Trophoblast cell (in vitro differentiated cells and primary cell): ENCODE measurements at regions not wholly inside any gene's neighbourhood (a gene's known extent, or its start where the extent isn't known, plus 50 kb on each side); places are given as distances from the start of the nearest gene placed in this dataset.
"Not testable (repeated sequence)": the region's sequence is repeated elsewhere in the genome, so short reads cannot be mapped to it uniquely, and the experiment has no call there.

ENCODE experiments used
- DNase-seq, 2 donors: peaks; one replicate each; pipeline ENCODE4 v3.0.0-alpha.2; 2016
- H2AFZ ChIP-seq: 2 replicates; pipeline ENCODE4 v1.6.1; 2013; ENCODE audit warnings: low read length, moderate library complexity, mild to moderate bottlenecking; ENCODE audit not compliant: insufficient read depth, poor library complexity
- H2AK5ac ChIP-seq: 2 replicates; pipeline ENCODE4 v1.6.1; 2013; ENCODE audit warnings: mild to moderate bottlenecking, low read length
- H2BK120ac ChIP-seq: 2 replicates; pipeline ENCODE4 v1.6.1; 2013; ENCODE audit warnings: low read length, mild to moderate bottlenecking, moderate library complexity; ENCODE audit not compliant: insufficient read depth, poor library complexity
- H2BK12ac ChIP-seq: 2 replicates; pipeline ENCODE4 v1.6.1; 2013; ENCODE audit warnings: mild to moderate bottlenecking, low read length, moderate library complexity
- H2BK5ac ChIP-seq: 2 replicates; pipeline ENCODE4 v1.6.1; 2013; ENCODE audit warnings: low read length, low read depth, moderate library complexity, mild to moderate bottlenecking; ENCODE audit not compliant: poor library complexity
- H3K14ac ChIP-seq: 2 replicates; pipeline ENCODE4 v1.6.1; 2013; ENCODE audit warnings: mild to moderate bottlenecking, low read length
- H3K18ac ChIP-seq: 2 replicates; pipeline ENCODE4 v1.6.1; 2013; ENCODE audit warnings: mild to moderate bottlenecking, low read length
- H3K23ac ChIP-seq: 2 replicates; pipeline ENCODE4 v1.6.1; 2013; ENCODE audit warnings: low read length
- H3K27ac ChIP-seq: 2 replicates; pipeline ENCODE4 v1.5.1; 2013; ENCODE audit warnings: low read depth, mild to moderate bottlenecking, inconsistent platforms, low read length, moderate library complexity
- H3K27me3 ChIP-seq: 2 replicates; pipeline ENCODE4 v1.6.1; 2013; ENCODE audit warnings: inconsistent platforms, mild to moderate bottlenecking, low read length, moderate library complexity; ENCODE audit not compliant: insufficient read depth
- H3K36me3 ChIP-seq, 2 experiments: 1 replicate in 1 of 2; 2 replicates in 1 of 2; pipeline ENCODE4 v1.6.1; 2013; ENCODE audit warnings: low read length in 2 of 2, mild to moderate bottlenecking in 2 of 2, moderate library complexity in 1 of 2; ENCODE audit not compliant: insufficient read depth in 2 of 2, control insufficient read depth in 1 of 2
- H3K4ac ChIP-seq: 2 replicates; pipeline ENCODE4 v1.6.1; 2013; ENCODE audit warnings: low read depth, mild to moderate bottlenecking, low read length, moderate library complexity
- H3K4me1 ChIP-seq, 2 experiments: 1 replicate in 1 of 2; 2 replicates in 1 of 2; pipeline ENCODE4 v1.6.1; 2013; ENCODE audit warnings: low read length in 2 of 2, mild to moderate bottlenecking in 2 of 2, moderate library complexity in 1 of 2; ENCODE audit not compliant: insufficient read depth in 2 of 2, control insufficient read depth in 1 of 2
- H3K4me2 ChIP-seq: 2 replicates; pipeline ENCODE4 v1.6.1; 2013; ENCODE audit warnings: inconsistent platforms, mild to moderate bottlenecking, low read length, moderate library complexity
- H3K4me3 ChIP-seq: 2 replicates; pipeline ENCODE4 v1.5.1; 2013; ENCODE audit warnings: mild to moderate bottlenecking, low read depth, low read length, inconsistent platforms
- H3K79me1 ChIP-seq: one replicate; pipeline ENCODE4 v1.6.1; 2013; ENCODE audit warnings: low read length
- H3K79me2 ChIP-seq: 2 replicates; pipeline ENCODE4 v1.6.1; 2013; ENCODE audit warnings: low read length, mild to moderate bottlenecking; ENCODE audit not compliant: control insufficient read depth, insufficient read depth, poor library complexity
- H3K9ac ChIP-seq: 2 replicates; pipeline ENCODE4 v1.6.1; 2013; ENCODE audit warnings: mild to moderate bottlenecking, low read length
- H3K9me3 ChIP-seq: 2 replicates; pipeline ENCODE4 v1.6.1; 2013; ENCODE audit warnings: low read depth, mild to moderate bottlenecking, control low read depth, inconsistent platforms, low read length; ENCODE audit not compliant: insufficient read depth
- H4K12ac ChIP-seq: 2 replicates; pipeline ENCODE4 v1.6.1; 2013; ENCODE audit warnings: low read depth, mild to moderate bottlenecking, low read length, moderate library complexity
- H4K8ac ChIP-seq: 2 replicates; pipeline ENCODE4 v1.6.1; 2013; ENCODE audit warnings: low read depth, mild to moderate bottlenecking, low read length, moderate library complexity
- H4K91ac ChIP-seq: one replicate; pipeline ENCODE4 v1.6.1; 2013; ENCODE audit warnings: low read depth, mild to moderate bottlenecking, low read length, moderate library complexity
- WGBS: extraction: QIAGEN DNeasy Blood & Tissue Kit; methylation state at CpG from one replicate; pipeline ENCODE4 v1.1.7; 2013; ENCODE audit warnings: missing lambda C conversion rate; ENCODE audit not compliant: insufficient read length, insufficient coverage; ENCODE audit errors: extremely low coverage; 5-methylcytosine and 5-hydroxymethylcytosine counted together

DNA sequence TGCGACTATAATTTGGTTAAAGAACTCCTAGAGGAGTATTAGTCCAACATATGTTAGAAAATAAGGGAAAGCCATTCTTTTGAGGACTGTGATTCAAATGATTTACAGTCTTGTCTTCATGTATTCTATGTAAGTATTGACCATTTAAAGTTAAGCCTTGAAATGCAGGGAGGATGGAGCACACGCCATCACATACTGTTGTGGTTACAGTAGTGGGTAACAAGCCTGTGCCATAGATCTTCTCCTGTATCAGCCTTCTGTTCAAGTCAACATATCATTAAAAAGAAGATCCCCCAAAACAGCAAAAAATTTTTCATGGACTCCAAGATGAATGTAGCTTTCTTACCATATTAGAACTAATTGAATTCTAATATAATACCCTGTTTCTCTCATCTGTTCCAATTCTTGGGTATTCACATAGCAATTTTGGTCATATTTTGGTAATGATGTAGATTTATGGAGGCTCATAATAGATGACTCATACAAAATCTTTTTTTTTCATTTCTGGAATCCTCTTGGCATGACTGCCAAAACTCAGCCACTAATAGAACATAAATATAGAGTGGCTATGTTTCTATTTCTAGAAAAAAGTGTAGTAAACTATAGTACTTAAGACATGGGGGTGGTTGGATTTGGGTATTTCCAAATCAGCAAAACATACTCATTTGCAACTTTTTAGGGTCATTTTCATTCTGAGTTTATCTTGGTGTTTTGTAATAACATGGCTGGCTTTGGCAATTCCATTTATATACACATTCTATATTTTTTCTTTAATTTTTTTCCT, 413.5 kb downstream of the BCKDHB start:
- Histone ChIP-seq H3K18ac (no peak overlapping the region), H4K12ac (no peak overlapping the region), H3K79me1 (no peaks in the 10 kb centered on the region), H2BK5ac (no peak overlapping the region), H3K4me2 (no peak overlapping the region), H3K27me3 (no peaks in the 10 kb centered on the region), H3K4me1 (peaks cover 0 to 4% of the 10 kb centered on the region in 2 experiments), H2BK12ac (no peak overlapping the region), H3K27ac (no peak overlapping the region), H4K8ac (no peak overlapping the region), H3K4ac (no peak overlapping the region), H2BK120ac (no peak overlapping the region), H3K4me3 (no peak overlapping the region), H3K79me2 (no peaks in the 10 kb centered on the region), H3K9ac (no peak overlapping the region), H3K23ac (no peak overlapping the region), H2AK5ac (no peak overlapping the region), H3K9me3 (no peaks in the 10 kb centered on the region), H2AFZ (no peak overlapping the region), H3K36me3 (no peaks in the 10 kb centered on the region), H4K91ac (no peak overlapping the region), H3K14ac (no peak overlapping the region)
- no peak for DNase-seq
- no CpG with 5 or more reads among the region's 2 CpGs for WGBS

GRCh38 chr6:80517525-80517924, 411.1 kb downstream of the BCKDHB start:
- Histone ChIP-seq H3K27ac (no peak overlapping the region), H3K4me3 (no peak overlapping the region), H3K4me1 (no peaks in the 10 kb centered on the region), H3K79me2 (no peaks in the 10 kb centered on the region), H3K14ac (no peak overlapping the region), H2BK12ac (no peak overlapping the region), H3K79me1 (no peaks in the 10 kb centered on the region), H2BK5ac (no peak overlapping the region), H2BK120ac (no peak overlapping the region), H2AFZ (no peak overlapping the region), H3K27me3 (no peaks in the 10 kb centered on the region), H2AK5ac (no peak overlapping the region), H3K4ac (no peak overlapping the region), H4K91ac (no peak overlapping the region), H4K12ac (no peak overlapping the region), H3K18ac (no peak overlapping the region), H3K4me2 (no peak overlapping the region), H3K9ac (no peak overlapping the region), H4K8ac (no peak overlapping the region), H3K23ac (no peak overlapping the region), H3K9me3 (no peaks in the 10 kb centered on the region), H3K36me3 (no peaks in the 10 kb centered on the region)
- no CpG with 5 or more reads among the region's 2 CpGs for WGBS
- DNase-seq, result no peak

- not testable (repeated sequence) for H3K4me2 ChIP-seq, H3K79me2 ChIP-seq, H3K79me1 ChIP-seq, H2BK120ac ChIP-seq, H3K18ac ChIP-seq, H2BK5ac ChIP-seq, DNase-seq, H4K12ac ChIP-seq, H3K9me3 ChIP-seq, H3K14ac ChIP-seq, H2AFZ ChIP-seq, H3K27ac ChIP-seq, H2AK5ac ChIP-seq, H3K9ac ChIP-seq, H3K27me3 ChIP-seq, H3K4ac ChIP-seq, H4K8ac ChIP-seq, H3K23ac ChIP-seq, H3K36me3 ChIP-seq, H4K91ac ChIP-seq, H2BK12ac ChIP-seq, H3K4me1 ChIP-seq, H3K4me3 ChIP-seq
- WGBS, result no CpG with 5 or more reads among the region's 1 CpG
Measured at GRCh38 chr6:80510521-80510920, 404.1 kb downstream of the BCKDHB start.

DNA sequence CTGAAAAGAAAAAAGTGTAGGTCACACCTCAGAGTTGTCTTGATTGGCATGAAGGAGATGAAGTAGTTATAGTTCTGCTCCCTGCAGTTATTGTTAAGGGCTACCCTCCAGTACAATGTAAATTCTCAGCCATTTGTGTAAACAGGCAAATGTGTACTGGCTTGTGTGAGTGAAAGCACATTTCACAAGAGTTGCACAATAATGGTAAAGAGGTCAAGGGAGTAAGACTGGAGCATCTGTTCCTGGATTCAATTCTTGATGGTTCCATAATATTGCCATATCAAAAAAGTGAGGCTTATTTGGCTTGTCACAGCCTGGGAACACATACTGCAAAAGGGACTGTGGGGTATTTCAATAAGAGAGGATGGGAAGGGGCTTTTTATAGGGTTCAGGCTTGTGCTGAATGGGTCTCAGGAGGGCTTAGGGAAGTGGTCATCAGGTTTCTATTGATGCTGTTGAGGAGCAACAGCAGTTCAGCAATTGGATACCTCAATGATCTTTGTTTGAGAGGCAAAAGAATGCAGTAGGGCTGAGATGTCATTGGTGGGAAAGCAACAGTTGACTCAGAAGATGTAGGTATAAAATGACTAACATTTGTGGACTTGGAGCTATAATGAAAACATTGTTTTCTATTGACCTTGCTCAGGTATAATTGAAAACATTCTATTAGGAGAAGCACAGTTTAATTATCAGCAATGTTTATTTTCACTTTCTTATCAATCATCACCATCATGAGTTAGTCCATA, 402.6 kb downstream of the BCKDHB start:
- Histone ChIP-seq H3K14ac (no peak overlapping the region), H3K4me2 (no peak overlapping the region), H3K27ac (no peak overlapping the region), H2AK5ac (no peak overlapping the region), H2BK120ac (no peak overlapping the region), H4K12ac (no peak overlapping the region), H3K9me3 (no peaks in the 10 kb centered on the region), H2BK5ac (no peak overlapping the region), H3K4ac (no peak overlapping the region), H3K79me2 (no peaks in the 10 kb centered on the region), H3K18ac (no peak overlapping the region), H3K36me3 (no peaks in the 10 kb centered on the region), H2BK12ac (no peak overlapping the region), H3K4me1 (no peaks in the 10 kb centered on the region), H3K9ac (no peak overlapping the region), H2AFZ (no peak overlapping the region), H3K79me1 (no peaks in the 10 kb centered on the region), H3K4me3 (no peak overlapping the region), H4K91ac (no peak overlapping the region), H3K23ac (no peak overlapping the region), H3K27me3 (no peaks in the 10 kb centered on the region), H4K8ac (no peak overlapping the region)
- DNase-seq, result no peak
